PC-3 (cell line): ENCODE measurements at regions not wholly inside any gene's neighbourhood (a gene's known extent, or its start where the extent isn't known, plus 50 kb on each side); places are given as distances from the start of the nearest gene placed in this dataset.

Experiments used
- ATAC-seq: fragments of 200-7000 bp; cut with Tn5 transposase; 2 replicates; pipeline ENCODE4 v1.9.1; 2020; ENCODE audit warnings: mild to moderate bottlenecking, moderate library complexity
- BruUV-seq: library from RNA; stranded (reverse); fragments of 400-500 nt; replicated peaks from 2 replicates; lab custom pipeline; 2021; lab: Mats Ljungman, UMichigan
- CTCF ChIA-PET: fragments of 300-600 bp; sonication (Branson Sonifier 250); formaldehyde crosslinking; loops from one replicate; lab custom pipeline; 2022; ENCODE audit warnings: antibody characterized with exemption; lab: Charles Lee
- POLR2A ChIA-PET: fragments of 300-600 bp; sonication (Branson Sonifier 250); formaldehyde crosslinking; loops from one replicate; lab custom pipeline; 2022; ENCODE audit warnings: antibody characterized with exemption; ENCODE audit not compliant: unreplicated experiment; lab: Charles Lee
- DNase-seq: peaks from one replicate; pipeline ENCODE4 v3.0.0-alpha.2; 2015
- H2AFZ ChIP-seq: fragments of 300-600 bp; sonication (generic); 2 replicates; pipeline ENCODE4 v1.6.0; 2016; ENCODE audit warnings: antibody characterized with exemption, low read length
- H3F3A ChIP-seq: fragments of 300-600 bp; sonication (generic); one replicate; pipeline ENCODE4 v1.6.0; 2017; ENCODE audit warnings: antibody characterized with exemption, low read length, control low read depth, mild to moderate bottlenecking; ENCODE audit not compliant: unreplicated experiment
- H3K27ac ChIP-seq: fragments of 300-600 bp; sonication (generic); 2 replicates; pipeline ENCODE4 v1.5.1; 2016; ENCODE audit warnings: mild to moderate bottlenecking, low read length
- H3K27me3 ChIP-seq: fragments of 300-600 bp; sonication (generic); 2 replicates; pipeline ENCODE4 v1.6.1; 2016; ENCODE audit warnings: low read length, mixed read lengths
- H3K36me3 ChIP-seq: fragments of 300-600 bp; sonication (generic); 2 replicates; pipeline ENCODE4 v1.6.1; 2016; ENCODE audit warnings: low read depth, mixed run types, low read length, mixed read lengths
- H3K4me1 ChIP-seq: fragments of 300-600 bp; sonication (generic); 2 replicates; pipeline ENCODE4 v1.5.1; 2016; ENCODE audit warnings: low read length; ENCODE audit not compliant: insufficient read depth
- H3K4me2 ChIP-seq: fragments of 300-600 bp; sonication (generic); 2 replicates; pipeline ENCODE4 v1.6.0; 2016; ENCODE audit warnings: low read length
- H3K4me3 ChIP-seq: fragments of 300-600 bp; sonication (generic); 2 replicates; pipeline ENCODE4 v1.5.1; 2016; ENCODE audit warnings: mild to moderate bottlenecking, low read length, mixed read lengths
- H3K79me2 ChIP-seq: fragments of 300-600 bp; sonication (generic); 2 replicates; pipeline ENCODE4 v1.6.1; 2017; ENCODE audit warnings: low read length, mixed read lengths
- H3K9ac ChIP-seq: fragments of 300-600 bp; sonication (generic); 2 replicates; pipeline ENCODE4 v1.6.0; 2016; ENCODE audit warnings: mild to moderate bottlenecking, low read length
- H3K9me2 ChIP-seq: fragments of 300-600 bp; sonication (generic); replicated peaks from 2 replicates; pipeline ENCODE4 v1.6.1; 2016; ENCODE audit warnings: mixed run types, low read length, mixed read lengths
- H3K9me3 ChIP-seq: fragments of 300-600 bp; sonication (generic); 2 replicates; pipeline ENCODE4 v1.6.1; 2016; ENCODE audit warnings: low read length, mixed read lengths
- H4K20me1 ChIP-seq: fragments of 300-600 bp; sonication (generic); 2 replicates; pipeline ENCODE4 v1.6.1; 2016; ENCODE audit warnings: low read length, mixed read lengths
- CTCF ChIP-seq: fragments of 300-600 bp; sonication (generic); conservative IDR thresholded peaks from 2 replicates; pipeline ENCODE4 v1.5.1; 2017; ENCODE audit warnings: antibody characterized with exemption, low read depth, mild to moderate bottlenecking, low read length
- EZH2 ChIP-seq: fragments of 300-600 bp; sonication (generic); IDR thresholded peaks from one replicate; pipeline ENCODE4 v1.6.1; 2017; ENCODE audit warnings: antibody characterized with exemption, mild to moderate bottlenecking, low read length; ENCODE audit not compliant: unreplicated experiment
- EZH2phosphoT487 ChIP-seq: fragments of 300-600 bp; sonication (generic); IDR thresholded peaks from 2 replicates; pipeline ENCODE4 v1.6.1; 2018; ENCODE audit warnings: mild to moderate bottlenecking, antibody characterized with exemption, low read length, borderline replicate concordance
- intact Hi-C: fragments of 100-400 bp; cut with micrococcal nuclease; formaldehyde crosslinking; loops from 2 replicates; pipeline ENCODE4 v1.9.0; 2023

DNA sequence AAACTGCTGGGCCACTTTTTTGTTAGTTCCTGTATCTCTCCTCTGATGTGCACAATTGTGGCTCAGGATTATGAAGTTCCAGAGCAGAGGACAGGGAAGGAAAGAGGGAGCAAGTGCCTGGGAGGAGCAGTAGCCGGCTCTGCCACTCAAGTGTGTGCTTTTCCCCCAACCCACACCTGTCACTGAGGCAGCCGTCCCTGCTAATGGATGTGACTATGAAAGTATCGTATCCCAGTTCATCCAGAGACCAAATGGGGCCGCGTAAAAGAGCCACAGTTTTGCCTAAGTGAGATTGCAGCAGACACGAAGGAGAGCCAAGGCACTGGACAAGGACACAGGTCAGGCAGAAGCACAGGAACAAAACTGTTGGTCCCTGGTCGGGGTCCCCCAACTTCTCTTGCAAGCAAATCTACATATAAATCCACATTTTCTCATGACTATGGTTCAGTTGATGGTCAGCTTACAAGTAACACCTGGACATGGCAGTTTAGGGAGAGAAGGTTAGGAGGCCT, 204.7 kb downstream of the RHOU start:
- intact Hi-C loops = no loop called here
- ATAC-seq (no peak), DNase-seq (no peak)
- Histone ChIP-seq H3K4me1 (no peaks in the 10 kb centered on the region), H3K27me3 (peaks cover 86% of the 10 kb centered on the region), H3K9ac (no peak overlapping the region), H3K9me3 (no peaks in the 10 kb centered on the region), H2AFZ (no peak overlapping the region), H3F3A (no peaks in the 10 kb centered on the region), H3K79me2 (no peaks in the 10 kb centered on the region), H3K4me3 (no peak overlapping the region), H3K36me3 (no peaks in the 10 kb centered on the region), H3K9me2 (no peaks in the 10 kb centered on the region), H3K4me2 (no peak overlapping the region), H3K27ac (no peak overlapping the region), H4K20me1 (no peaks in the 10 kb centered on the region)
- no peak for TF ChIP-seq EZH2phosphoT487
- no peak for TF ChIP-seq CTCF
- TF ChIP-seq EZH2 = no peak
- ChIA-PET CTCF (no interaction called here), POLR2A (no interaction called here)
- BruUV-seq = no TSS peak

DNA sequence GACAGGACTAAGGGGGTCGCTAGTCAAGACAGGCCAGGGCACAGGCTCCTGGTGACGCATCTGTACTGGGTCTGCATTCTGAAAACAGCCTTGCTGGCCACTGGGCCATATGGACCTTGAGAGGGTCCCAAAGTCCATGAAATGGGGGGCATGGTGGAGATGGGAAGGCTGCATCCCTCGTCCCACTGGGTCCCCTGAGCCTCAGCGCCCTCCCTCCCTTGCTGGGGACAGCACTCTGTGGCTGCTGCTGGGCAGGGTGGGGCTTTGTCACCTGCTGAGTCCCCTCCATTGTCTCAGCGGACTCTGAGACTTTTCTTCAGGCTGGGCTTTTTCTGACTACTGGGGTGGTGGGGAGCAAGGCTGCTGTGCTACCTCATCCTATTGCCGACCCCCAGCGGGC, 205.2 kb downstream of the RHOU start:
- no TSS peak for BruUV-seq
- CTCF ChIA-PET = interaction anchor here (0.5 kb wide), 1 partner anchor 250 kb away, joined by 3 read pairs; no protein-coding TSS in a partner anchor

More for the DNA sequence above, 205.2 kb downstream of the RHOU start:
- DNase-seq (no peak), ATAC-seq (no peak)
- H3K9me2 ChIP-seq = no peaks in the 10 kb centered on the region
- peaks cover 90% of the 10 kb centered on the region for H3K27me3 ChIP-seq
- no peaks in the 10 kb centered on the region for H3F3A ChIP-seq
- no peak overlapping the region for H3K9ac ChIP-seq
- intact Hi-C loops = no loop called here
- no peaks in the 10 kb centered on the region for H3K9me3 ChIP-seq
- H3K79me2 ChIP-seq = no peaks in the 10 kb centered on the region
- no peak overlapping the region for H3K4me2 ChIP-seq
- no peak overlapping the region for H2AFZ ChIP-seq
- no peak overlapping the region for H3K27ac ChIP-seq
- no peak overlapping the region for H3K4me3 ChIP-seq
- H3K4me1 ChIP-seq = no peaks in the 10 kb centered on the region
- TF ChIP-seq EZH2phosphoT487 = no peak
- TF ChIP-seq EZH2 = no peak
- no peak for TF ChIP-seq CTCF
- POLR2A ChIA-PET = no interaction called here
- no peaks in the 10 kb centered on the region for H3K36me3 ChIP-seq
- H4K20me1 ChIP-seq = no peaks in the 10 kb centered on the region
